MCF 10A (cell line): ENCODE measurements at regions not wholly inside any gene's neighbourhood (a gene's known extent, or its start where the extent isn't known, plus 50 kb on each side); places are given as distances from the start of the nearest gene placed in this dataset.

Experiments used
- BruUV-seq: library from RNA; stranded (reverse); fragments of 400-500 nt; replicated peaks from 2 replicates; lab custom pipeline; 2021; lab: Mats Ljungman, UMichigan
- CTCF ChIA-PET: fragments of 300-600 bp; sonication (Branson Sonifier 250); formaldehyde crosslinking; extraction: SDS; loops from one replicate; lab custom pipeline; 2021; ENCODE audit warnings: antibody characterized with exemption, inconsistent platforms; lab: Yijun Ruan, JAX
- POLR2A ChIA-PET: fragments of 300-600, 350-650 bp; sonication (Branson Sonifier 250); formaldehyde crosslinking; extraction: SDS; loops from one replicate; lab custom pipeline; 2020; ENCODE audit warnings: antibody characterized with exemption, inconsistent platforms; lab: Yijun Ruan, JAX
- DNase-seq: peaks from one replicate; pipeline ENCODE4 v3.0.0-alpha.2; 2018; ENCODE audit not compliant: unreplicated experiment
- H3K27ac Mint-ChIP-seq: one replicate; pipeline ENCODE4 v1.8.0; 2022; ENCODE audit warnings: mild to moderate bottlenecking, low read depth, mixed read lengths; ENCODE audit not compliant: unreplicated experiment
- H3K27me3 Mint-ChIP-seq: one replicate; pipeline ENCODE4 v1.8.0; 2022; ENCODE audit warnings: mixed read lengths; ENCODE audit not compliant: insufficient read depth, unreplicated experiment
- H3K36me3 Mint-ChIP-seq: one replicate; pipeline ENCODE4 v1.8.0; 2022; ENCODE audit warnings: mild to moderate bottlenecking, moderate library complexity, mixed read lengths; ENCODE audit not compliant: insufficient read depth, unreplicated experiment
- H3K4me1 Mint-ChIP-seq: one replicate; pipeline ENCODE4 v1.8.0; 2022; ENCODE audit warnings: mixed read lengths; ENCODE audit not compliant: insufficient read depth, unreplicated experiment
- H3K4me3 Mint-ChIP-seq: one replicate; pipeline ENCODE4 v1.8.0; 2022; ENCODE audit warnings: mild to moderate bottlenecking, moderate library complexity, mixed read lengths; ENCODE audit not compliant: unreplicated experiment
- H3K9me3 Mint-ChIP-seq: one replicate; pipeline ENCODE4 v1.8.0; 2022; ENCODE audit warnings: mixed read lengths; ENCODE audit not compliant: unreplicated experiment
- CTCF ChIP-seq: fragments of 200-600 bp; IDR thresholded peaks from one replicate; pipeline ENCODE4 v1.8.0; 2022; ENCODE audit warnings: antibody characterized with exemption, mild to moderate bottlenecking; ENCODE audit not compliant: unreplicated experiment
- intact Hi-C: fragments of 100-400 bp; cut with micrococcal nuclease; formaldehyde crosslinking; loops from 2 replicates; pipeline ENCODE4 v1.14.1; 2022

- DNase-seq, result no peak
- peaks cover 18% of the 10 kb centered on the region for H3K27me3 Mint-ChIP-seq
- TF ChIP-seq CTCF, result no peak
- BruUV-seq, result no TSS peak
- no peaks in the 10 kb centered on the region for H3K36me3 Mint-ChIP-seq
- no peaks in the 10 kb centered on the region for H3K9me3 Mint-ChIP-seq
- no peaks in the 10 kb centered on the region for H3K4me1 Mint-ChIP-seq
- H3K4me3 Mint-ChIP-seq, result no peak overlapping the region
- no peak overlapping the region for H3K27ac Mint-ChIP-seq
- intact Hi-C loops, result no loop called here
- ChIA-PET POLR2A (no interaction called here), CTCF (interaction anchor here (0.6 kb wide), 1 partner anchor 63 kb away, joined by 3 read pairs; no protein-coding TSS in a partner anchor)
Observed at GRCh38 chr1:5304702-5305101, 650.3 kb downstream of the AJAP1 start.

GRCh38 chr1:5298376-5298775 lies 644.0 kb downstream of the AJAP1 start:
- peaks cover 23% of the 10 kb centered on the region for H3K27me3 Mint-ChIP-seq
- BruUV-seq, result no TSS peak
- ChIA-PET CTCF (no interaction called here), POLR2A (interaction anchor here (1.0 kb wide), 1 partner anchor 24 kb away, joined by 3 read pairs; no protein-coding TSS in a partner anchor)
- no peak for DNase-seq
- H3K4me1 Mint-ChIP-seq, result peaks cover 23% of the 10 kb centered on the region
- no peak overlapping the region for H3K27ac Mint-ChIP-seq
- no peak for TF ChIP-seq CTCF
- no peaks in the 10 kb centered on the region for H3K36me3 Mint-ChIP-seq
- H3K9me3 Mint-ChIP-seq, result no peaks in the 10 kb centered on the region
- H3K4me3 Mint-ChIP-seq, result no peak overlapping the region
- intact Hi-C loops, result loop anchor here (10.0 kb wide), 1 partner anchor 126 kb away; no protein-coding TSS in a partner anchor

GRCh38 chr1:5297886-5298239 lies 643.5 kb downstream of the AJAP1 start:
- H3K27me3 Mint-ChIP-seq, result peaks cover 23% of the 10 kb centered on the region
- H3K36me3 Mint-ChIP-seq, result no peaks in the 10 kb centered on the region
- intact Hi-C loops, result loop anchor here (10.0 kb wide), 1 partner anchor 127 kb away; no protein-coding TSS in a partner anchor
- no peak for DNase-seq
- no peak for TF ChIP-seq CTCF
- no peaks in the 10 kb centered on the region for H3K9me3 Mint-ChIP-seq
- CTCF ChIA-PET, result interaction anchor here (0.5 kb wide), 1 partner anchor 9 kb away, joined by 5 read pairs; no protein-coding TSS in a partner anchor
- no peak overlapping the region for H3K4me3 Mint-ChIP-seq
- POLR2A ChIA-PET, result interaction anchor here (1.0 kb wide), 1 partner anchor 24 kb away, joined by 3 read pairs; no protein-coding TSS in a partner anchor
- peaks cover 23% of the 10 kb centered on the region for H3K4me1 Mint-ChIP-seq
- H3K27ac Mint-ChIP-seq, result no peak overlapping the region
- no TSS peak for BruUV-seq

- no TSS peak for BruUV-seq
- CTCF ChIA-PET, result interaction anchor here (0.5 kb wide), 1 partner anchor 9 kb away, joined by 5 read pairs; no protein-coding TSS in a partner anchor
- POLR2A ChIA-PET, result interaction anchor here (0.6 kb wide), 1 partner anchor 1087 kb away, joined by 3 read pairs; no protein-coding TSS in a partner anchor
Observed at GRCh38 chr1:5297180-5297885, 642.9 kb downstream of the AJAP1 start.

More at GRCh38 chr1:5297180-5297885, 642.9 kb downstream of the AJAP1 start:
- Mint-ChIP-seq H3K27ac (no peak overlapping the region), H3K27me3 (peaks cover 23% of the 10 kb centered on the region), H3K4me3 (no peak overlapping the region), H3K9me3 (no peaks in the 10 kb centered on the region), H3K36me3 (no peaks in the 10 kb centered on the region), H3K4me1 (peaks cover 23% of the 10 kb centered on the region)
- intact Hi-C loops, result loop anchor here (10.0 kb wide), 1 partner anchor 127 kb away; no protein-coding TSS in a partner anchor
- TF ChIP-seq CTCF, result no peak
- DNase-seq, result no peak
